ENCODE measurements at regions not wholly inside any gene's neighbourhood (a gene's known extent, or its start where the extent isn't known, plus 50 kb on each side); places are given as distances from the start of the nearest gene placed in this dataset.

- no peak for TF ChIP-seq ZFX (IDR thresholded peaks at IDR 0.05; ENCODE audit: borderline replicate concordance)
- TF ChIP-seq CTCF (IDR thresholded peaks at IDR 0.05) = no peak
These were observed 494.6 kb downstream of the NTRK3 start for GRCh38 chr15:87761736-87762509.

Data from 22Rv1 (cell line).